ENCODE measurements at regions not wholly inside any gene's neighbourhood (a gene's known extent, or its start where the extent isn't known, plus 50 kb on each side); places are given as distances from the start of the nearest gene placed in this dataset.

- Histone ChIP-seq H3K9ac (no peak overlapping the region), H2AFZ (ENCODE audit: low read depth) (no peak overlapping the region), H3K36me3 (ENCODE audit: insufficient read depth) (no peaks in the 10 kb centered on the region), H3K4me3 (IDR thresholded peaks at IDR 0.05; ENCODE audit: insufficient read depth, low read depth, low read length) (no peak overlapping the region), H3K4me1 (ENCODE audit: low read depth, poor library complexity, severe bottlenecking) (no peaks in the 10 kb centered on the region), H3K4me2 (no peak overlapping the region), H3K27me3 (ENCODE audit: insufficient read depth, low read depth) (no peaks in the 10 kb centered on the region), H3K79me2 (ENCODE audit: insufficient read depth, low read depth) (no peaks in the 10 kb centered on the region), H3K27ac (no peak overlapping the region), H4K20me1 (ENCODE audit: insufficient read depth) (no peaks in the 10 kb centered on the region)
- TF ChIP-seq, protein P1, sequence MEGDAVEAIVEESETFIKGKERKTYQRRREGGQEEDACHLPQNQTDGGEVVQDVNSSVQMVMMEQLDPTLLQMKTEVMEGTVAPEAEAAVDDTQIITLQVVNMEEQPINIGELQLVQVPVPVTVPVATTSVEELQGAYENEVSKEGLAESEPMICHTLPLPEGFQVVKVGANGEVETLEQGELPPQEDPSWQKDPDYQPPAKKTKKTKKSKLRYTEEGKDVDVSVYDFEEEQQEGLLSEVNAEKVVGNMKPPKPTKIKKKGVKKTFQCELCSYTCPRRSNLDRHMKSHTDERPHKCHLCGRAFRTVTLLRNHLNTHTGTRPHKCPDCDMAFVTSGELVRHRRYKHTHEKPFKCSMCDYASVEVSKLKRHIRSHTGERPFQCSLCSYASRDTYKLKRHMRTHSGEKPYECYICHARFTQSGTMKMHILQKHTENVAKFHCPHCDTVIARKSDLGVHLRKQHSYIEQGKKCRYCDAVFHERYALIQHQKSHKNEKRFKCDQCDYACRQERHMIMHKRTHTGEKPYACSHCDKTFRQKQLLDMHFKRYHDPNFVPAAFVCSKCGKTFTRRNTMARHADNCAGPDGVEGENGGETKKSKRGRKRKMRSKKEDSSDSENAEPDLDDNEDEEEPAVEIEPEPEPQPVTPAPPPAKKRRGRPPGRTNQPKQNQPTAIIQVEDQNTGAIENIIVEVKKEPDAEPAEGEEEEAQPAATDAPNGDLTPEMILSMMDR (conservative IDR thresholded peaks at IDR 0.05; ENCODE audit: low read depth, low read length): no peak
Observed at GRCh38 chr6:125367036-125367782, 65.4 kb upstream of the HDDC2 start.

- Histone ChIP-seq H3K27ac (no peak overlapping the region), H3K36me3 (ENCODE audit: insufficient read depth) (no peaks in the 10 kb centered on the region), H3K79me2 (ENCODE audit: insufficient read depth, low read depth) (no peaks in the 10 kb centered on the region), H3K4me1 (ENCODE audit: low read depth, poor library complexity, severe bottlenecking) (no peaks in the 10 kb centered on the region), H3K4me3 (IDR thresholded peaks at IDR 0.05; ENCODE audit: insufficient read depth, low read depth, low read length) (no peak overlapping the region), H3K9ac (no peak overlapping the region), H3K27me3 (ENCODE audit: insufficient read depth, low read depth) (no peaks in the 10 kb centered on the region), H4K20me1 (ENCODE audit: insufficient read depth) (no peaks in the 10 kb centered on the region), H3K4me2 (no peak overlapping the region), H2AFZ (ENCODE audit: low read depth) (no peak overlapping the region)
- TF ChIP-seq, protein P1 (conservative IDR thresholded peaks at IDR 0.05; ENCODE audit: low read depth, low read length): no peak
Observed at GRCh38 chr6:125370343-125370742, 68.6 kb upstream of the HDDC2 start.

- Histone ChIP-seq H3K4me2 (no peak overlapping the region), H4K20me1 (ENCODE audit: insufficient read depth) (no peaks in the 10 kb centered on the region), H3K27ac (no peak overlapping the region), H3K27me3 (ENCODE audit: insufficient read depth, low read depth) (no peaks in the 10 kb centered on the region), H3K4me3 (IDR thresholded peaks at IDR 0.05; ENCODE audit: insufficient read depth, low read depth, low read length) (no peak overlapping the region), H3K36me3 (ENCODE audit: insufficient read depth) (no peaks in the 10 kb centered on the region), H3K9ac (no peak overlapping the region), H2AFZ (ENCODE audit: low read depth) (no peak overlapping the region), H3K4me1 (ENCODE audit: low read depth, poor library complexity, severe bottlenecking) (no peaks in the 10 kb centered on the region), H3K79me2 (ENCODE audit: insufficient read depth, low read depth) (no peaks in the 10 kb centered on the region)
- TF ChIP-seq, protein P1 (conservative IDR thresholded peaks at IDR 0.05; ENCODE audit: low read depth, low read length): no peak
Observed at GRCh38 chr6:125375013-125375412, 73.2 kb upstream of the HDDC2 start.

- TF ChIP-seq, protein P1 (conservative IDR thresholded peaks at IDR 0.05; ENCODE audit: low read depth, low read length): no peak
- Histone ChIP-seq H3K36me3 (ENCODE audit: insufficient read depth) (no peaks in the 10 kb centered on the region), H3K27me3 (ENCODE audit: insufficient read depth, low read depth) (no peaks in the 10 kb centered on the region), H2AFZ (ENCODE audit: low read depth) (no peak overlapping the region), H3K79me2 (ENCODE audit: insufficient read depth, low read depth) (no peaks in the 10 kb centered on the region), H3K4me3 (IDR thresholded peaks at IDR 0.05; ENCODE audit: insufficient read depth, low read depth, low read length) (no peak overlapping the region), H3K4me1 (ENCODE audit: low read depth, poor library complexity, severe bottlenecking) (no peaks in the 10 kb centered on the region), H3K27ac (no peak overlapping the region), H3K9ac (no peak overlapping the region), H3K4me2 (no peak overlapping the region), H4K20me1 (ENCODE audit: insufficient read depth) (no peaks in the 10 kb centered on the region)
Observed at GRCh38 chr6:125375821-125376220, 74.1 kb upstream of the HDDC2 start.

Data from KMS-11 (cell line).